GM21447 (cell line): ENCODE measurements at regions not wholly inside any gene's neighbourhood (a gene's known extent, or its start where the extent isn't known, plus 50 kb on each side); places are given as distances from the start of the nearest gene placed in this dataset.
"Not testable (repeated sequence)": the region's sequence is repeated elsewhere in the genome, so short reads cannot be mapped to it uniquely, and the experiment has no call there.

ENCODE experiments used
- ATAC-seq: cut with Tn5 transposase; IDR thresholded peaks from one replicate; pipeline ENCODE4 v1.9.1; 2021; ENCODE audit not compliant: unreplicated experiment

DNA sequence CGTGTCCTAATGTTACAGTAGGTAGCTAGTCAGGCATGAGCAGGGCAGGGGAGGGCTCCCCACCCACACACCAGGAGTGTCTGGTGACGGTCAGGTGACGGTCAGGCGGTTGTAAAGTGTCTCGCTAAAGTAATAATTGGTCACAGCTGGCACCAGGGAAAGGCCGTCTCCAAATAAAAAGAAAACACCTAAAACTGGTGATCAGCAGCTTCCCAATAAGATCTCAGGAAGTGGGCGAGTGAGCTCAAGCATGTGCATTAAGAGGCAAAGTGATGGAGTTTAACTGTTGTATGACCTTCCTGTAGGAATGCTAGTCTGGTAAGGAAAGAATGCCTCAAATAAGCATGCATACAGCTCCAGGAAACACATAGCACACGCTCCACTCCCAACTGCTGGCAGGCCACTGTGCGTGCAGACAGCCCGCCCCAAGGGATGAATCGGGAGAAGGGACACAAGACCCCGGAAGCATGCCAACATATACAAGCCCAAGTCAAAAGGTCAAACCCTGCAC is 177.1 kb downstream of the RNF144A start:
- no peak for ATAC-seq

DNA sequence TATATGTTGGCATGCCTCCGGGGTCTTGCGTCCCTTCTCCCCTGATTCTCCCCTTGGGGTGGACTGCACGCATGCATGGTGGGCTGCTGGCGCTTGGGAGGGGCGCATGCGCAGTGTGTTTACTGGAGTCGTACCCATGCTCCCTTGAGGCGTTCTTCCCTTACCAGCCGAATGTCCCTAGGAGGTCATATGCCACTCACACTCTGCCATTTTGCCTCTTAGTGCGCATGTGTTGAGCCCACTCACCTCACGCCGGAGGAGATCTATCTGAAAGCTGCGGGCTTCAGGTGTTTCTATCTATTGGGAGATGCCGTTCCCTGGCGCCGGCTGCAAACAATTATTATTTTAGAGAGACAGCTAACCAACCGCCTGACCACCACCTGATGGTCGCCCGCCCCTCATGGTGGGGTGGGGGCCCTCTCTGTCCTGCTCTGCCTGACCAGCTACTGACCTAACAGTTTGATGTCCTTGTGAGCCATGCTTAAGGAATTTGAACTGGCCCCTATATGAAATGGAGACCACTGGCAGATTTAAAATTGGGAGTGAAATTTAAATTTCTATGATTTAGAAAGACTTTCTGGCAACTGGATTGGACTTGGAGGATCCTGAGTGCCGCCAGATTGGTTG is 179.6 kb downstream of the RNF144A start:
- no peak for ATAC-seq

DNA sequence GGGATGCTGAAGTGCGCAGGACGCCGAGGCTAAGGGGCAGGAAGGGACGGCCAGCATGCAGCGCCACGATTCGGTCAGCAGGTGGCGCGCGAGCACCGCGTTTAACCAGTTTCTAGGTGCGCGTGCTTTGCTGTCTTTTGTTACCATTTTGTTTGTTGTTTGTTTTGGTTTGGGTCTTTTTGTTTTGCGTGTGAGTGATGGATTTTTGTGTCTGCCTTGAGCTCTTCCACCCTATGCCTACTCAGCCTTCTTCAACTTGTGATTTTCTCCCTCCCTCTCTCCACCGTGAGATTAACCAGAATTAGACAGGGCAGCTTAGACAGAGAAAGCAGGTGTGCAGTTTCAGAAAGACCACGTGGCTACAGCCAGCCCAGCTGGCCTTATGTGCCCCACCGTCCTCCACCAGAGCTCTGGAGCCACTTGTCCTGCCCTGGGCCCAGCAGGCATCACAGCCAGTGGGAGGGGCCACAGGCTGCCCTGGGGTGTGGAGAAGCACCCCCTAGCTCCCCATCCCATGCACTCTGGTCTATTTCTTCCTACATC is 180.2 kb downstream of the RNF144A start:
- ATAC-seq = peak; percentile 91

DNA sequence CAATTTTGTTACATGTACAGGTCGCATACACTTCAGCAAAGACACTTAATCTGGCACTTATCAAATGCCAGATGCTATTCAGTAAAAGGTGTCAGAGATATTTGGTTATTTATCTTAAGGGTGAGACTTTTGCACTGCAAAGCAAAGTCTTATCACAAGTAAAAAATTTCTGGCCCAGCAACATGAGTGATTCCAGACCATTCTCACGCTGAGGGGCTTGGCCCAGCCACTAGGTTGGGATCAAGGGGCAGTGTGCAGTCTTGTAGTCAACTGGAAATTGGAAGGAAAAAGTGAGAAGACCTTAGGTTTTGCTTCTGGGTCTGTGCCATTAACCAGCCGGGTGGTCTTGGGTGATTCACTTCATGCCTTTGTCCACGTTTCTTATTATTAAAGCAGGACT is 181.6 kb downstream of the RNF144A start:
- ATAC-seq = no peak

- not testable (repeated sequence) for ATAC-seq
These were observed 182.5 kb downstream of the RNF144A start for GRCh38 chr2:7099687-7100086.

GRCh38 chr2:7102826-7103225 is 185.6 kb downstream of the RNF144A start:
- ATAC-seq = no peak

DNA sequence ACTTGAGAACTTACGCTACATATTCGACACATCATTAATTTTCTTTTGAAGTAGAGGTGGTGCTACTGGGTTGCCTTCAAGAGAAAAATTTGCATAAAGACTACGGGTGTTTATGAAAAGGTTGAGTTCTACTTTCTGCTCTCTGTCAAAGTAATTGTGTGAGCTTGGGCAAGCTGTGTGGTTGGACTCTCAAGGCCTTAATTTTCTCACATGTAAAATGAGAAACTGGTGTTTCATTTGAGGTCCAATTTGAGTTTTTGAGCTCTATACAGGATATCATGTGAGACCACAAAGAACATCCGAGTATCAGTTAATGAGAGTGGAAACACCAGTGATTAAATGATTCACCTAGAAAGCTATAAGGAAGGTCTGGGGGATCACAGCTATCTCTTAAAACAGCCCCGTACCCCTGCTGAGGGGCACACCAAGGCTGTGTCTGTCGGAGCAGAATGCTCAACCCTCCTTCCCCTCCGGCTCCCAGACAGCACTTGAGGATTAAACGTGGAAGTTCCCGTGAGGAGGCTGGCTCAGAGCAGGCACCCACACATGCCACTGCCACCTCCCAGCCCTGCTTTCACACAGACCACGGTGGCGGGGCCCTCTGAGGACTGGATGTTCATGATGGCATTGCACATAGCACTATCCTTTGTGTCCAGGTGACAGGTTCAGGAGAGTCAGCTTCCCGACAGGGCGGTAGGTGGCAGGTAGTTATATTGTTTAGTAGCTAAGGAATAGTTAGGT is 191.8 kb downstream of the RNF144A start:
- no peak for ATAC-seq

- ATAC-seq = no peak
These were observed 192.3 kb downstream of the RNF144A start for GRCh38 chr2:7109533-7109885.

DNA sequence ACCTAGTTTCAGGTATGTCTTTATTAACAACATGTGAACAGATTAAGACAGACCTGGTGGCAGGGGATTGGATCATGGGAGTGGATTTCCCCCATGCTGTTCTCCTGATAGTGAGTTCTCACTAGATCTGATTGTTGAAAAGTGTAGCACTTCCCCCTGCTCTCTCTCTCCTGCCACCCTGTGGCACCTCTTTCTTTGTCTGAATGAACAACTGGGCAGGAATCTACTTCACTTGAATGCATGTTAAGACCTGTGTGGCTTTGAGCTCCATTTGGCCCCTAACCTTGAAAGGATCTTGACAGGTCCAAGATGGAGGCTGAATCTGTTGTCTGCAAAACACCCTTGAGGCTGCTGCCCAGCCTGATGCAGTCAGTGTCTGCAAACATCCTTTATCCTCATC is 194.4 kb downstream of the RNF144A start:
- ATAC-seq = no peak

DNA sequence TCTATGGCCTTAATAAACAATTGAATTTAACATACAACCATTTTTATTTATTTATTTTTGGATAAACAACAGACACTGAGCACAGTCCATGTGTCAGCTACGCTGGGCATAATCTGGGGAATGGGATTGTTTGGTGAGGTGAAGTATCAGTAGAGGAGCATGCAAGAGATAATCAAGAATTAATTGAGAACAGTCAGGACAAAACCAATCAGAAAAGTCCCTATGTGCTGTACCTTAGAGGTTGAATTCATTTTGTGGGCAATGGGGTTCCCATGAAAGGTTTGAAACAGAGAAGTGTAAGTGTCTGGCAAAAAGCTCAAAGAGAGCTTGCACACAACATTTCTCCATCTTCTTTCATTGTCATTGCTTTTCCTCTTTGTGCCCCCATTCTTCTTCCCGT is 198.2 kb downstream of the RNF144A start:
- no peak for ATAC-seq

DNA sequence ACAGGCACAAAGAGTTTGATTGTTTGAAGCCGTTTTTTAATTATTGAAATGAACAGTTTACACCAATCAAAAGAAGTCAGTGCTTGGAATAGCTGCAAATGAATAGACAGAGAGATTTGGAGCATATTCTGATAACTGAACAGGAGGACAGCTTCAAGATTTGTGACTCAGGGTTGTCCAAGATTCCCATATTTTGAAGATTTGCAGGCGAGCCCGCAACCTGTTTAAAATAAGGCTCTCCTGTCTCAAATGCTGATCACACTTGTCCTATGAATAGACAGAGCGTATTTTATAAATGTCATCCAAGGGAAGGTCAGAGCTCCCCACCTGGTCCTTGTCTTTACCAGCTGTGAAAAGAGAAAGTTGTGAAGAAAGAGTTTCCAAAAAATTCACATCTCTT is 198.7 kb downstream of the RNF144A start:
- ATAC-seq = no peak

DNA sequence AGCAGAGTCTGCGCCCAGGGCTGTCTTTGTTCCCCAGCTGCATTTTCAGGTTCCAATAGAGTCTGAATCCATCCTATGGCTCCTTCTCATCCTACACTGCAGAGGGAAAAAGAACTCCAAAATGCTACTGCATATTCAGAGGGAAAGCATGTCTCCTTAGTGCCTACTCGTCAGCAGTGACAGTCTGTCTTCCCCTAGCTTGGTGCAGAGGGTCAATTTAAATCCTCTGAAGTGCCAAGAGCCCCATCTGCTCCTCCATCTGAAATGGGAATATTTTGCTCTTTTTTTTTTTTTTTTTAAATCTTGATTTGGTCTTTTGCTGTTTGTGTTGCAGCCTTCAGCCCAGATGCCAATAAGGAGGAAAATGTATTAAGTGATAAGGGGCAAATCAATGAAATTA is 199.3 kb downstream of the RNF144A start:
- no peak for ATAC-seq

- ATAC-seq = no peak
These were observed 199.9 kb downstream of the RNF144A start for GRCh38 chr2:7117076-7117475.

DNA sequence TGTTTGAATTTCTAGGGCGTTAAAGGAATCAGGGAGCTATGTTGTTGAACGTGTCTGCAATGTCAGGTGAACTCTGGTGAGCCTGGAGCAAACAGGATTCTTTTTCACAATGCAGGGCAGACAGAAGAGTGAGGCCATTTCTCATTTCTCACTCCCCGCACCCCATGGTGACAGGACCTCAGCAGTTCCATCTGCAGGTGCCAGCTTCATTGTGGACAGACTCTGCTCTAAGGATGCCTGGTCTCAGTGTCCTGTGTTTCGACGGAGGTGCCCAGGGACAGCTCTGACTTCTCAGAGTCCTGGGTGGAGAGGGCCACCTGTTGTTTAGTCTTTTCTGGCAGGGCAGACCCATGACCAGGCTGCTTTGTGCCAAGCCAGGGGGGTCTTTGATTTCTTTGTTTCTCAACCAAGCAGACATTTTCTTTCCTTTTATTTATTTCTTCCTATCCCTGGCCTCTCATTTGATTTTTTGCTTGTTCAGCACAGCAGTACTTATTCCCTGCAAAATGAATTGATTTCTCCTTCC is 201.5 kb downstream of the RNF144A start:
- ATAC-seq = no peak

- ATAC-seq = no peak
These were observed 202.1 kb downstream of the RNF144A start for GRCh38 chr2:7119132-7119835.

- no peak for ATAC-seq
These were observed 204.6 kb downstream of the RNF144A start for GRCh38 chr2:7121851-7122250.

GRCh38 chr2:7127156-7127555 is 209.9 kb downstream of the RNF144A start:
- ATAC-seq = no peak

- no peak for ATAC-seq
These were observed 210.5 kb downstream of the RNF144A start for GRCh38 chr2:7127687-7128086.

GRCh38 chr2:7131261-7131660 is 214.0 kb downstream of the RNF144A start:
- ATAC-seq = no peak

- no peak for ATAC-seq
These were observed 215.5 kb downstream of the RNF144A start for GRCh38 chr2:7132753-7133152.

GRCh38 chr2:7133521-7133920 is 216.3 kb downstream of the RNF144A start:
- no peak for ATAC-seq

DNA sequence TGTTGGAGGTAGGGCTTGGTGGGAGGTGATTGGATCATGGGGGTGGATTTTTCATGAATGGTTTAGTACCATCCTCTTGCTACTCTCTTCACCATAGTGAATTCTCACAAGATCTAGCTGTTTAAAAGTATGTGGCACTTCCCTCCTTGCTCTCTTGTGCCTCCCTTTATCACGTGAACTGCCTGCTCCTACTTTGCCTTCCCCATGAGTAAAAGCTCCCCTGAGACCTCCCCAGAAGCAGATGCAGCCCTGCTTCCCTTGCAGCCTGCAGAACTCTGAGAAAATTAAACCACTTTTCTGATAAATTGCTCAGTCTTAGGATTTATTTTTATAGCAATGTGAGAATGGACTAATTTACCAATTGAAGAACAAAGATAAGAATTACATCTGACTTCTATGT is 223.1 kb downstream of the RNF144A start:
- no peak for ATAC-seq
